Bronchial epithelial cell (primary cell): ENCODE measurements at regions not wholly inside any gene's neighbourhood (a gene's known extent, or its start where the extent isn't known, plus 50 kb on each side); places are given as distances from the start of the nearest gene placed in this dataset.

ENCODE experiments used
- DNase-seq: peaks from one replicate; pipeline ENCODE4 v3.0.0-alpha.2; 2010; ENCODE audit warnings: low read depth
- FAIRE-seq: peaks from 2 replicates; lab custom pipeline; 2011; peaks lifted over from hg19 to GRCh38; lab: Jason Lieb, UNC
- H3K27me3 ChIP-seq: 2 replicates; pipeline ENCODE4 v1.5.1; 2011; ENCODE audit warnings: low read length; ENCODE audit not compliant: control insufficient read depth, insufficient read depth
- H3K36me3 ChIP-seq: 2 replicates; pipeline ENCODE4 v1.5.1; 2011; ENCODE audit warnings: low read length; ENCODE audit not compliant: control insufficient read depth, insufficient read depth
- H3K4me3 ChIP-seq: 2 replicates; pipeline ENCODE4 v1.5.1; 2011; ENCODE audit warnings: mild to moderate bottlenecking, low read depth, low read length, control low read depth
- CTCF ChIP-seq: IDR thresholded peaks from 2 replicates; pipeline ENCODE4 v1.5.1; 2011; ENCODE audit warnings: mild to moderate bottlenecking, moderate library complexity, low read length, control low read depth, inconsistent platforms; ENCODE audit not compliant: insufficient read depth, severe bottlenecking

- DNase-seq (no peak), FAIRE-seq (no peak)
- H3K27me3 ChIP-seq = peaks cover 1% of the 10 kb centered on the region
- no peak for TF ChIP-seq CTCF
- no peak overlapping the region for H3K4me3 ChIP-seq
- no peaks in the 10 kb centered on the region for H3K36me3 ChIP-seq
Measured at GRCh38 chr11:70614034-70614681, 215.8 kb downstream of the CTTN start.

- TF ChIP-seq CTCF = no peak
- no peaks in the 10 kb centered on the region for H3K27me3 ChIP-seq
- no peak overlapping the region for H3K4me3 ChIP-seq
- FAIRE-seq (no peak), DNase-seq (no peak)
- H3K36me3 ChIP-seq = no peaks in the 10 kb centered on the region
Measured at GRCh38 chr11:70615036-70615875, 216.9 kb downstream of the CTTN start.

GRCh38 chr11:70616317-70616716 is 218.0 kb downstream of the CTTN start:
- no peak for TF ChIP-seq CTCF
- FAIRE-seq = no peak

GRCh38 chr11:70616938-70617654 is 218.8 kb downstream of the CTTN start:
- FAIRE-seq (peak; percentile 96), DNase-seq (no peak)
- Histone ChIP-seq H3K36me3 (no peaks in the 10 kb centered on the region), H3K4me3 (no peak overlapping the region), H3K27me3 (no peaks in the 10 kb centered on the region)
- TF ChIP-seq CTCF = no peak

More at GRCh38 chr11:70616317-70616716, 218.0 kb downstream of the CTTN start:
- no peaks in the 10 kb centered on the region for H3K36me3 ChIP-seq
- H3K4me3 ChIP-seq = no peak overlapping the region
- no peak for DNase-seq
- H3K27me3 ChIP-seq = no peaks in the 10 kb centered on the region

DNA sequence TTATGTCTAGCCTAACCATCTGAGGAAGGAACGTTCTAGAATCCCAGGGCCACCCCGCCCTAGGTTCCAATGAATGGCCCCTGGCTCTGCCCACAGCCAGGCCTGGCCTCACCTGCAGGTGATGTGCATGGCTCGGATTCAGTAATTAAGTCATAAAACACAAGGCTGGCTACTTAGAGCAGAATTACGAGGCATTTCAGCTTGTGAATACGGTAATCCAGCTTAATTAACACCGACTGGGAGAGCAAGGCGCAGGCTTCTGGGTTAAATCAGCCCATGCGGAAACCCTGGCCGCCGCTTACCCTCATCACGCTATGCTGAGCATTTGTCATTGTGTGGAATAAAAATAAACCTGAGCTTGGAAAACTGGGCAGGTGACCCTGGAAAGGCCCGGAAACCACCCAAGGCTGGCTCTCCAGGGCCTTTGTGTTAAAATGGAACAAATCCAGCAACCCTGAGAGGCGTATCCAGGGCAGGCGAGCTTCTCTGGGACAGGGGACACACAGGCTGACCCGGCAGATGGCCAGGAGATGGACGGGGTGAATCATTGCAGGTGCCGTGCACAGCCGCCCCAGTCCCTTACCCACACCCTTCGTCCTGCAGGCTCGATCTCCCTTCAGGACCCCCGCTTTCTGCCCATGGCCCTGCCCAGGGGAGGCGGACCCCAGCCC is 220.2 kb downstream of the CTTN start:
- TF ChIP-seq CTCF = no peak
- no peaks in the 10 kb centered on the region for H3K27me3 ChIP-seq
- FAIRE-seq = no peak
- no peak for DNase-seq
- H3K4me3 ChIP-seq = no peak overlapping the region
- no peaks in the 10 kb centered on the region for H3K36me3 ChIP-seq
